ENCODE measurements at regions not wholly inside any gene's neighbourhood (a gene's known extent, or its start where the extent isn't known, plus 50 kb on each side); places are given as distances from the start of the nearest gene placed in this dataset.

DNA sequence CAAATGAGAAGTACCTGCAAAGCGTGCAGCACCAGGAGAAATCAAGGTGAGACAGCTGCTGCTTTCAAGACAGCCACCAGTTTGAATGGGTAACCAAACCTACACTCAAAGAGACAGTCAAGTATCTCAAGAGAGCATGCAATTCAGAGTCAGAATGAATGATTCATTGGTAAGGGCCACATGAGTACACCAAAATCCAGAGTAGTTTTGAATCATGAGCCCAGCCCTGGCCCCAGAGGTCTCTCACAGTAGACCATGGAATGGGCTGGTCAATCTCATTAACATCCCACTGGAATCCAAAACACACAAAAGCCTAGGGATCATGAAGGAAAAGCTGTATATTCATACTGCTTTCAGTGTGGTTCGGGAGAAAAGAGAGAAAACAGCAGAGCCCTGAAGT is 242.8 kb downstream of the TBL1XR1 start (continued):
- TF ChIP-seq, protein P1, sequence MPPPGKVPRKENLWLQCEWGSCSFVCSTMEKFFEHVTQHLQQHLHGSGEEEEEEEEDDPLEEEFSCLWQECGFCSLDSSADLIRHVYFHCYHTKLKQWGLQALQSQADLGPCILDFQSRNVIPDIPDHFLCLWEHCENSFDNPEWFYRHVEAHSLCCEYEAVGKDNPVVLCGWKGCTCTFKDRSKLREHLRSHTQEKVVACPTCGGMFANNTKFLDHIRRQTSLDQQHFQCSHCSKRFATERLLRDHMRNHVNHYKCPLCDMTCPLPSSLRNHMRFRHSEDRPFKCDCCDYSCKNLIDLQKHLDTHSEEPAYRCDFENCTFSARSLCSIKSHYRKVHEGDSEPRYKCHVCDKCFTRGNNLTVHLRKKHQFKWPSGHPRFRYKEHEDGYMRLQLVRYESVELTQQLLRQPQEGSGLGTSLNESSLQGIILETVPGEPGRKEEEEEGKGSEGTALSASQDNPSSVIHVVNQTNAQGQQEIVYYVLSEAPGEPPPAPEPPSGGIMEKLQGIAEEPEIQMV (CRISPR knock-in tag; IDR thresholded peaks at IDR 0.05; ENCODE audit: low read depth), result no peak
- TF ChIP-seq KMT2B (CRISPR knock-in tag; IDR thresholded peaks at IDR 0.05) (no peak), ZNF616 (CRISPR knock-in tag; IDR thresholded peaks at IDR 0.05; ENCODE audit: low read depth) (no peak), KDM5A (IDR thresholded peaks at IDR 0.05; ENCODE audit: borderline replicate concordance, low read length) (no peak), ZSCAN21 (CRISPR knock-in tag; IDR thresholded peaks at IDR 0.05; ENCODE audit: borderline replicate concordance) (no peak), CREM (IDR thresholded peaks at IDR 0.05) (no peak), CREM (CRISPR knock-in tag; IDR thresholded peaks at IDR 0.05) (no peak), ELF1 (CRISPR knock-in tag; IDR thresholded peaks at IDR 0.05) (no peak)

DNA sequence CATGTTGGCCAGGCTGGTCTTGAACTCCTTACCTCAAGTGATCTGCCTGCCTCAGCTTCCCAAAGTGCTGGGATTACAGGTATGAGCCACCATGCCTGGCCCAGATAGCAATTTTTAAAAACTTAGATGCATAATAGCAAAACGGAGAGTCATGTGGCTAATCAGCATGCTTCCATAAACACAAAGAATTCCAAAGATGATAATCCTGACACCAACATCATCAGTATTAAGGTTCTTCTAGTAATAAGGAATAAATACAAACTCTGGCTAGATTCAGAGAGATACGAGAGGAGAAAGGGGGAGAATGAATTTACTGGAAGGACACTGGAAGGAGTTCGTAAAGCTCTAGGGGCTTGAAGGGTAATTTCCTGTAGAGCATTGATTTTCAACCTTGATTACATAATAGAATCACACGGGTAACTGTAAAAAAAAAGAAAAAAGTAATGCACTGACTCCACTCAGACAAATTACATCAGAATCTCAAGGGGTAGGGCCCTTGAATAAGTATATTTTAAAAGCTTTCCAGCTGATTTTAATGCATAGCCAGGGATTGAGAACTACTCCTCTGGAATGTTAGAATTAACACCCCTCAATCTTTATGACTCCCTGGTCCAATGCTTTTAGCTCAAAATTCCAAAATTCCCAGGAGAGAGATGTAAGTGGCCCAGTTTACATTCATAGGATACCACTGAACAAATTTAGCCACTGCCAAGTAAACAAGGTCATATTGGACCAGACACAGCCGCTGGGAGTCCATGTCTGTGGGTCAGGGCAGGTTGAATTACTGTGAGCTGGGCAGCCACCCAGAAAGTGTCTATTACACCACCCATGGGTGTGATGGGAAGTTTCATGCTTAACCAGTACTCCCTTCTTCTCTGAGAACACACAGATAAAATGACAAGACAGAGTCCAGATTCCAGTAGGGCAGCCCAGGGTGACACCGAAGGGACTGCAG is 243.9 kb downstream of the TBL1XR1 start:
- ATAC-seq (no peak), DNase-seq (ENCODE audit: low spot score) (no peak), FAIRE-seq (no peak)
- no peaks in the 10 kb centered on the region for H4K20me1 ChIP-seq (ENCODE audit: insufficient read depth, low read length)
- no peaks in the 10 kb centered on the region for H3K27me3 ChIP-seq (ENCODE audit: control insufficient read depth in 1 of 2, insufficient read depth in 2 of 2, low read length in 2 of 2)
- no peak overlapping the region for H3K4me3 ChIP-seq (replicated peaks in 1 of 3; ENCODE audit: insufficient read depth in 1 of 3, low read depth in 2 of 3, low read length in 3 of 3)
- CTCF ChIA-PET (ENCODE audit: low intra/inter-chr PET ratio, low total read pairs), result no interaction called here
- no peak overlapping the region for H3K27ac ChIP-seq (ENCODE audit: extremely low read length, insufficient read depth, low read length)
- H3K36me3 ChIP-seq (replicated peaks in 1 of 2; ENCODE audit: control insufficient read depth in 1 of 2, insufficient read depth in 2 of 2, low read length in 2 of 2), result no peaks in the 10 kb centered on the region
- no TSS peak for BruUV-seq (replicated peaks)
- H3K9ac ChIP-seq (ENCODE audit: insufficient read depth, low read depth, low read length), result no peak overlapping the region
- H3K4me1 ChIP-seq (ENCODE audit: insufficient read depth, low read length), result no peaks in the 10 kb centered on the region
- POLR2A ChIA-PET, result no interaction called here
- intact Hi-C loops (cut with micrococcal nuclease; ENCODE audit: unreplicated experiment) (no loop called here), in situ Hi-C loops (cut with HindIII; ENCODE audit: extremely low pct_ligation_motif_present, low pct_unique_long_range_greater_than_20kb) (no loop called here)
- no peaks in the 10 kb centered on the region for H3K79me2 ChIP-seq (ENCODE audit: insufficient read depth, low read length)
- no peak overlapping the region for H3K4me2 ChIP-seq (ENCODE audit: low read depth, low read length)
- WGBS (ENCODE audit: low lambda C conversion rate), result 15% methylated on average over 6 of the region's 6 CpGs
- TF ChIP-seq MED1 (CRISPR knock-in tag; IDR thresholded peaks at IDR 0.05) (no peak), ZNF138 (CRISPR knock-in tag; IDR thresholded peaks at IDR 0.05; ENCODE audit: low read depth) (no peak), ZFYVE20 (CRISPR knock-in tag; IDR thresholded peaks at IDR 0.05; ENCODE audit: borderline replicate concordance, low read depth) (no peak), BHLHE40 (IDR thresholded peaks at IDR 0.05; ENCODE audit: low read length) (no peak), ZNF543 (CRISPR knock-in tag; IDR thresholded peaks at IDR 0.05) (no peak), SMC3 (IDR thresholded peaks at IDR 0.05; ENCODE audit: low read length) (no peak), TAF15 (IDR thresholded peaks at IDR 0.05; ENCODE audit: low read depth, low read length, poor library complexity, severe bottlenecking) (no peak), HOXA9 (CRISPR knock-in tag; IDR thresholded peaks at IDR 0.05; ENCODE audit: borderline replicate concordance) (no peak), ZNF235 (CRISPR knock-in tag; IDR thresholded peaks at IDR 0.05; ENCODE audit: borderline replicate concordance) (no peak), REPIN1 (CRISPR knock-in tag; IDR thresholded peaks at IDR 0.05; ENCODE audit: borderline replicate concordance, low read depth) (no peak)
- no peaks in the 10 kb centered on the region for H3K9me3 ChIP-seq (ENCODE audit: low read length)
- H2AFZ ChIP-seq (ENCODE audit: low read length), result no peak overlapping the region
